HEK293 (cell line): ENCODE measurements at regions not wholly inside any gene's neighbourhood (a gene's known extent, or its start where the extent isn't known, plus 50 kb on each side); places are given as distances from the start of the nearest gene placed in this dataset.

ENCODE experiments used
- CTCF ChIA-PET: fragments of 350-600 bp; formaldehyde crosslinking; extraction: SDS; loops from one replicate; lab custom pipeline; 2021; ENCODE audit warnings: antibody characterized with exemption; lab: Yijun Ruan, JAX
- POLR2A ChIA-PET: fragments of 300-600 bp; formaldehyde crosslinking; extraction: SDS; loops from one replicate; lab custom pipeline; 2020; ENCODE audit warnings: antibody characterized with exemption, inconsistent platforms; lab: Yijun Ruan, JAX
- H3K27ac ChIP-seq: fragments of 200-500 bp; sonication (Bioruptor generic); 2 replicates; pipeline ENCODE4 v1.5.1; 2014; ENCODE audit warnings: low read depth, low read length, control low read depth, inconsistent platforms; ENCODE audit errors: extremely low read depth
- H3K36me3 ChIP-seq, 2 experiments: fragments of 200-500 bp in 1 of 2; sonication (Bioruptor generic) in 1 of 2; 1 replicate in 1 of 2; 2 replicates in 1 of 2; pipeline ENCODE4 v1.5.1; 2014 to 2017; ENCODE audit warnings: inconsistent platforms in 2 of 2, low read length in 2 of 2; ENCODE audit not compliant: control insufficient read depth in 2 of 2, insufficient read depth in 1 of 2
- H3K4me1 ChIP-seq: fragments of 200-500 bp; sonication (Bioruptor generic); 2 replicates; pipeline ENCODE4 v1.5.1; 2014; ENCODE audit warnings: mild to moderate bottlenecking, low read length, inconsistent platforms; ENCODE audit not compliant: control insufficient read depth, insufficient read depth
- H3K4me3 ChIP-seq: 2 replicates; pipeline ENCODE4 v1.5.1; 2011; ENCODE audit warnings: low read depth, mild to moderate bottlenecking, control low read depth, low read length, moderate library complexity
- H3K9me3 ChIP-seq: fragments of 200-500 bp; sonication (Bioruptor generic); 2 replicates; pipeline ENCODE4 v1.5.1; 2014; ENCODE audit warnings: low read depth, low read length, inconsistent platforms; ENCODE audit not compliant: control insufficient read depth, insufficient read depth
- GFI1B ChIP-seq: fragments of 450-650 bp; formaldehyde crosslinking; IDR thresholded peaks from 2 replicates; pipeline ENCODE4 v1.5.1; 2016; ENCODE audit warnings: missing biosample characterization, missing genetic modification characterization
- HOXA7 ChIP-seq: sonication (generic); formaldehyde crosslinking; IDR thresholded peaks from 2 replicates; pipeline ENCODE4 v1.8.1; 2022; ENCODE audit warnings: missing genetic modification reagents, borderline replicate concordance
- KLF1 ChIP-seq: fragments of 450-650 bp; formaldehyde crosslinking; IDR thresholded peaks from 2 replicates; pipeline ENCODE4 v1.5.1; 2016; ENCODE audit warnings: missing biosample characterization, missing genetic modification characterization
- KLF10 ChIP-seq: fragments of 450-650 bp; IDR thresholded peaks from 2 replicates; pipeline ENCODE4 v1.5.1; 2018; ENCODE audit warnings: missing biosample characterization, mild to moderate bottlenecking, missing genetic modification characterization
- KLF8 ChIP-seq: fragments of 450-650 bp; formaldehyde crosslinking; IDR thresholded peaks from 2 replicates; pipeline ENCODE4 v1.5.1; 2016; ENCODE audit warnings: missing biosample characterization, missing genetic modification characterization
- RBAK ChIP-seq: fragments of 450-650 bp; formaldehyde crosslinking; IDR thresholded peaks from 2 replicates; pipeline ENCODE4 v1.5.1; 2016; ENCODE audit warnings: missing biosample characterization, missing genetic modification characterization
- SP2 ChIP-seq: fragments of 450-650 bp; formaldehyde crosslinking; IDR thresholded peaks from 2 replicates; pipeline ENCODE4 v1.5.1; 2016; ENCODE audit warnings: missing biosample characterization, missing genetic modification characterization
- ZFP69B ChIP-seq: fragments of 450-650 bp; formaldehyde crosslinking; IDR thresholded peaks from 2 replicates; pipeline ENCODE4 v1.5.1; 2016; ENCODE audit warnings: missing biosample characterization, missing genetic modification characterization
- ZIC2 ChIP-seq: fragments of 450-650 bp; formaldehyde crosslinking; IDR thresholded peaks from 2 replicates; pipeline ENCODE4 v1.5.1; 2016; ENCODE audit warnings: missing biosample characterization, missing genetic modification characterization
- ZNF132 ChIP-seq: fragments of 450-650 bp; formaldehyde crosslinking; IDR thresholded peaks from 2 replicates; pipeline ENCODE4 v1.5.1; 2017; ENCODE audit warnings: missing biosample characterization, missing genetic modification characterization, borderline replicate concordance
- ZNF302 ChIP-seq: fragments of 450-650 bp; formaldehyde crosslinking; IDR thresholded peaks from 2 replicates; pipeline ENCODE4 v1.5.1; 2016; ENCODE audit warnings: missing biosample characterization, missing genetic modification characterization, low read depth
- ZNF335 ChIP-seq: fragments of 450-650 bp; formaldehyde crosslinking; conservative IDR thresholded peaks from 2 replicates; pipeline ENCODE4 v1.5.1; 2016; ENCODE audit warnings: missing biosample characterization, missing genetic modification characterization
- ZNF394 ChIP-seq: fragments of 450-650 bp; formaldehyde crosslinking; IDR thresholded peaks from 2 replicates; pipeline ENCODE4 v1.5.1; 2016; ENCODE audit warnings: missing biosample characterization, missing genetic modification characterization, mild to moderate bottlenecking, moderate library complexity, borderline replicate concordance
- ZNF510 ChIP-seq: fragments of 450-650 bp; formaldehyde crosslinking; IDR thresholded peaks from 2 replicates; pipeline ENCODE4 v1.5.1; 2018; ENCODE audit warnings: mild to moderate bottlenecking, missing genetic modification characterization, missing biosample characterization; ENCODE audit not compliant: insufficient replicate concordance
- ZNF624 ChIP-seq: fragments of 450-650 bp; formaldehyde crosslinking; IDR thresholded peaks from 2 replicates; pipeline ENCODE4 v1.5.1; 2017; ENCODE audit warnings: missing biosample characterization, missing genetic modification characterization
- ZNF776 ChIP-seq: fragments of 450-650 bp; formaldehyde crosslinking; IDR thresholded peaks from 2 replicates; pipeline ENCODE4 v1.5.0; 2017; ENCODE audit warnings: missing biosample characterization, missing genetic modification characterization, borderline replicate concordance
- ZNF777 ChIP-seq: fragments of 450-650 bp; formaldehyde crosslinking; IDR thresholded peaks from 2 replicates; pipeline ENCODE4 v1.5.1; 2017; ENCODE audit warnings: missing biosample characterization, missing genetic modification characterization, borderline replicate concordance
- TF ChIP-seq, protein P1 (sequence below): fragments of 450-650 bp; formaldehyde crosslinking; IDR thresholded peaks from 2 replicates; pipeline ENCODE4 v1.5.1; 2016; ENCODE audit warnings: missing biosample characterization, missing genetic modification characterization
- TF ChIP-seq, protein P2 (sequence below): fragments of 450-650 bp; formaldehyde crosslinking; IDR thresholded peaks from 2 replicates; pipeline ENCODE4 v1.5.1; 2016; ENCODE audit warnings: missing biosample characterization, missing genetic modification characterization

DNA sequence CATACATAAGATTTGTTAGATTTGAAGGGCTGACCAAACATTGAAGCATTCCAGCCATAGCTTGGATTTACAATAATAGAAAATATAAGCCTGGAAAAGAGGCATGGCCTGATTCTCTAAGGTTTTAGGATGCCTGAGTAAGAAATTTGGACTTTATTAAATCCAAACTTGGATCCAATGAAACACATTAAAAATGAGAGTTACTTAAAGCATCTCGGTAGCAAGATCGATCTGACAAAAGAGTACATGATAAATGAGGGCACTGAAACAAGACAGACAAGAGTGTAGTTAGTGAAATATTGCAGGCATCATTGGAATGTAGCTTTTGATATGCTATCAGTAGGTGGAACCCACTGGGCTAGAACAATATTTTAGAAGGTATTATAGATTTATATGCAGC lies 855.7 kb upstream of the DPPA4 start:
- no peaks in the 10 kb centered on the region for H3K9me3 ChIP-seq
- H3K4me1 ChIP-seq, result no peaks in the 10 kb centered on the region
- H3K36me3 ChIP-seq, result no peaks in the 10 kb centered on the region
- POLR2A ChIA-PET, result no interaction called here
- no peak overlapping the region for H3K4me3 ChIP-seq
- no peak for TF ChIP-seq ZNF335 (tag by site-specific recombination)
- TF ChIP-seq ZNF777 (tag by site-specific recombination), result no peak
- no peak for TF ChIP-seq ZNF394 (tag by site-specific recombination)
- no peak overlapping the region for H3K27ac ChIP-seq
- CTCF ChIA-PET, result no interaction called here

DNA sequence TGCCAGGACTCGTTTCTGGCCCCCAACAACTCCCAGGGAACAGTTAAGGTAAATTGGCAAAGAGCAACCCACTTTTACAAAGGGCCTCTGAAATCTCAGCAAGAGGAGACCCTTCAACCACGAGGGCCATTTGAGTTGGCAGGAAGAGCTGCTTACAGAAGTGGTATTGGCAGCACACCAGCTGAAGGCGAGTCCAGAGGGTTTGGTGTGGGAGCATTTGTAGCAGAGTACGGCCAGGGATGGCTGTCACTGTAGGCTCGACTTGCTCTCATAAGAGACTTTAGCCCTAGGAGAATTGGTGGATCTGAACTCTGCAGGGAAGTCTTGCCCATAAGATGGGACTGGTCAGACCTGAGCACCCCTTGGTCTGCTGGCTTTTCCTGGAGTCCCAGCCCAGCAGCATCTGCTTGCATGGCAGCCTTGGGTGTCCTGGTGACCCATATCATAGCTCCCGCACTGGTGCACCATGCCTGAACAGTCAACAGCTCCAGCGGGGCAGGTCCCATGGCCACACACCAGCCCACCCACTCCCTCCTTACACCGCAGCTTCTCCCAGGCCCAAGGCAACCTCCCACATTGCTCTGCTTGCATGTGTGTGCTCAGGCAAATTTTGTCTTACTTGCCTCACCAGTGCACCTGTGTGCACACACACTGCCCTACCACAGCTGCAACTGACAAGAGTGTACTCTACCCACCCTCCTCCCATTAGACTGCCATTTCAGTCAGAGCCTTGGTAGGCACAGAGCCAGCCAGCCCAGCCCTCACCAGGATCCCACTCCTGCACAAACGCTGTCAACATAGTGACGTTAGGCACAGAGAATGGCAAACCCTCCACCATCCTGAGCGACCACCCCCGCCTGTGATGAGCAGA lies 861.6 kb upstream of the DPPA4 start:
- TF ChIP-seq ZNF302, result no peak
- no peak for TF ChIP-seq ZNF132 (tag by site-specific recombination)
- no peak for TF ChIP-seq KLF10 (tag by site-specific recombination)
- TF ChIP-seq GFI1B (tag by site-specific recombination), result no peak
- no peak for TF ChIP-seq ZNF510 (tag by site-specific recombination)
- TF ChIP-seq, protein P1, sequence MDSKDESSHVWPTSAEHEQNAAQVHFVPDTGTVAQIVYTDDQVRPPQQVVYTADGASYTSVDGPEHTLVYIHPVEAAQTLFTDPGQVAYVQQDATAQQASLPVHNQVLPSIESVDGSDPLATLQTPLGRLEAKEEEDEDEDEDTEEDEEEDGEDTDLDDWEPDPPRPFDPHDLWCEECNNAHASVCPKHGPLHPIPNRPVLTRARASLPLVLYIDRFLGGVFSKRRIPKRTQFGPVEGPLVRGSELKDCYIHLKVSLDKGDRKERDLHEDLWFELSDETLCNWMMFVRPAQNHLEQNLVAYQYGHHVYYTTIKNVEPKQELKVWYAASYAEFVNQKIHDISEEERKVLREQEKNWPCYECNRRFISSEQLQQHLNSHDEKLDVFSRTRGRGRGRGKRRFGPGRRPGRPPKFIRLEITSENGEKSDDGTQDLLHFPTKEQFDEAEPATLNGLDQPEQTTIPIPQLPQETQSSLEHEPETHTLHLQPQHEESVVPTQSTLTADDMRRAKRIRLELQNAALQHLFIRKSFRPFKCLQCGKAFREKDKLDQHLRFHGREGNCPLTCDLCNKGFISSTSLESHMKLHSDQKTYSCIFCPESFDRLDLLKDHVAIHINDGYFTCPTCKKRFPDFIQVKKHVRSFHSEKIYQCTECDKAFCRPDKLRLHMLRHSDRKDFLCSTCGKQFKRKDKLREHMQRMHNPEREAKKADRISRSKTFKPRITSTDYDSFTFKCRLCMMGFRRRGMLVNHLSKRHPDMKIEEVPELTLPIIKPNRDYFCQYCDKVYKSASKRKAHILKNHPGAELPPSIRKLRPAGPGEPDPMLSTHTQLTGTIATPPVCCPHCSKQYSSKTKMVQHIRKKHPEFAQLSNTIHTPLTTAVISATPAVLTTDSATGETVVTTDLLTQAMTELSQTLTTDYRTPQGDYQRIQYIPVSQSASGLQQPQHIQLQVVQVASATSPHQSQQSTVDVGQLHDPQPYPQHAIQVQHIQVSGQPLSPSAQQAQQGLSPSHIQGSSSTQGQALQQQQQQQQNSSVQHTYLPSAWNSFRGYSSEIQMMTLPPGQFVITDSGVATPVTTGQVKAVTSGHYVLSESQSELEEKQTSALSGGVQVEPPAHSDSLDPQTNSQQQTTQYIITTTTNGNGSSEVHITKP, result no peak
- no peak for TF ChIP-seq RBAK
- TF ChIP-seq, all 188 proteins: peak for 0
- no peaks in the 10 kb centered on the region for H3K36me3 ChIP-seq
- H3K4me1 ChIP-seq, result no peaks in the 10 kb centered on the region
- POLR2A ChIA-PET, result no interaction called here
- no peak overlapping the region for H3K4me3 ChIP-seq
- no peak overlapping the region for H3K27ac ChIP-seq
- CTCF ChIA-PET, result no interaction called here
- no peaks in the 10 kb centered on the region for H3K9me3 ChIP-seq

DNA sequence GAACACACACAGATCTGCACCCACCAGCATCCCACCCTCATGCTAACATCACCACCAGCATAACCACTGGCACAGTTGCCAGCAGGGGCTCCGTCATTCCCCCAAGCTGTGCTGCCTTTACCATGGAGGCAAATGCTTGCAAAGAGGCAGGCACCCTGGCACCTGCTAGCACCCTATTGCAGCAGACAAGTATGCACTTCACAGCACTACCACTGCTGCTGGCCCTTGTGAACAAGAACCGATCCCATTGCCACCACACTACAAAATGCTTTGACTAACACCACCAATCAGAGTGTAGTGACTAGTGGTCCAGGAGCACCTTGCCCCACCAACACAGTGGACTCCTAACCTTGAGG lies 862.2 kb upstream of the DPPA4 start:
- no peak overlapping the region for H3K27ac ChIP-seq
- H3K4me3 ChIP-seq, result no peak overlapping the region
- TF ChIP-seq HOXA7 (CRISPR knock-in tag), result no peak
- TF ChIP-seq, protein P2, sequence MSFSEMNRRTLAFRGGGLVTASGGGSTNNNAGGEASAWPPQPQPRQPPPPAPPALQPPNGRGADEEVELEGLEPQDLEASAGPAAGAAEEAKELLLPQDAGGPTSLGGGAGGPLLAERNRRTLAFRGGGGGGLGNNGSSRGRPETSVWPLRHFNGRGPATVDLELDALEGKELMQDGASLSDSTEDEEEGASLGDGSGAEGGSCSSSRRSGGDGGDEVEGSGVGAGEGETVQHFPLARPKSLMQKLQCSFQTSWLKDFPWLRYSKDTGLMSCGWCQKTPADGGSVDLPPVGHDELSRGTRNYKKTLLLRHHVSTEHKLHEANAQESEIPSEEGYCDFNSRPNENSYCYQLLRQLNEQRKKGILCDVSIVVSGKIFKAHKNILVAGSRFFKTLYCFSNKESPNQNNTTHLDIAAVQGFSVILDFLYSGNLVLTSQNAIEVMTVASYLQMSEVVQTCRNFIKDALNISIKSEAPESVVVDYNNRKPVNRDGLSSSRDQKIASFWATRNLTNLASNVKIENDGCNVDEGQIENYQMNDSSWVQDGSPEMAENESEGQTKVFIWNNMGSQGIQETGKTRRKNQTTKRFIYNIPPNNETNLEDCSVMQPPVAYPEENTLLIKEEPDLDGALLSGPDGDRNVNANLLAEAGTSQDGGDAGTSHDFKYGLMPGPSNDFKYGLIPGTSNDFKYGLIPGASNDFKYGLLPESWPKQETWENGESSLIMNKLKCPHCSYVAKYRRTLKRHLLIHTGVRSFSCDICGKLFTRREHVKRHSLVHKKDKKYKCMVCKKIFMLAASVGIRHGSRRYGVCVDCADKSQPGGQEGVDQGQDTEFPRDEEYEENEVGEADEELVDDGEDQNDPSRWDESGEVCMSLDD (tag by site-specific recombination), result no peak
- TF ChIP-seq ZNF776 (tag by site-specific recombination), result no peak
- no peak for TF ChIP-seq ZFP69B (tag by site-specific recombination)
- no peak for TF ChIP-seq KLF8 (tag by site-specific recombination)
- TF ChIP-seq KLF1 (tag by site-specific recombination), result no peak
- TF ChIP-seq, protein P1, result no peak
- no peak for TF ChIP-seq SP2 (tag by site-specific recombination)
- no peak for TF ChIP-seq ZNF624 (tag by site-specific recombination)
- no peak for TF ChIP-seq ZIC2
- ChIA-PET POLR2A (no interaction called here), CTCF (no interaction called here)
- H3K9me3 ChIP-seq, result no peaks in the 10 kb centered on the region
- no peaks in the 10 kb centered on the region for H3K36me3 ChIP-seq
- H3K4me1 ChIP-seq, result no peaks in the 10 kb centered on the region
